HTR-8/SVneo (cell line): ENCODE measurements at regions not wholly inside any gene's neighbourhood (a gene's known extent, or its start where the extent isn't known, plus 50 kb on each side); places are given as distances from the start of the nearest gene placed in this dataset.
"Not testable (repeated sequence)": the region's sequence is repeated elsewhere in the genome, so short reads cannot be mapped to it uniquely, and the experiment has no call there.

Experiments
- DNase-seq: peaks from one replicate; pipeline ENCODE4 v3.0.0; 2011; ENCODE audit warnings: low spot score, mixed read lengths; ENCODE audit not compliant: insufficient read length
- FAIRE-seq: peaks from 2 replicates; lab custom pipeline; 2011; peaks lifted over from hg19 to GRCh38; lab: Jason Lieb, UNC

DNA sequence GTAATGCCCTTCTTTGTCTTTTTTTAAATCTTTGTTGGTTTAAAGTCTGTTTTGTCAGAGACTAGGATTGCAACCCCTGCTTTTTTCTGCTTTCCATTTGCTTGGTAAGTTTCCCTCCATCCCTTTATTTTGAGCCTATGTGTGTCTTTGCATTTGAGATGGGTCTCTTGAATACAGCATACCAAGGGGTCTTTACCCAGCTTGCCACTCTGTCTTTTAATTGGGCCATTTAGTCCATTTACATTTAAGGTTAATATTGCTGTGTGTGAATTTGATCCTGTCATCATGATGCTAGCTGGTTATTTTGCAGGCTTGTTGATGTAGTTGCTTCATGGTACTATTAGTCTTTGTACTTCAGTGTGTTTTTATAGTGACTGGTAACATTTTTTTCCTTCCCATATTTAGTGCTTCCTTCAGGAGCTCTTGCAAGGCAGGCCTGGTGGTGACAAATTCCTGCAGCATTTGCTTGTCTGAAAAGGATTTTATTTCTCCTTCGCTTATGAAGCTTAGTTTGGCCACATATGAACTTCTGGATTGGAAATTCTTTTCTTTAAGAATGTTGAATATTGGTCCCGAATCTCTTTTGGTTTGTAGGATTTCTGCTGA, 215.0 kb downstream of the CYB561 start:
- not testable (repeated sequence) for DNase-seq, FAIRE-seq

GRCh38 chr17:63232565-63233310, 213.4 kb downstream of the CYB561 start:
- no peak for DNase-seq

GRCh38 chr17:63240106-63240505, 206.0 kb downstream of the CYB561 start:
- DNase-seq (no peak), FAIRE-seq (no peak)

More at GRCh38 chr17:63232565-63233310, 213.4 kb downstream of the CYB561 start:
- FAIRE-seq: no peak

DNA sequence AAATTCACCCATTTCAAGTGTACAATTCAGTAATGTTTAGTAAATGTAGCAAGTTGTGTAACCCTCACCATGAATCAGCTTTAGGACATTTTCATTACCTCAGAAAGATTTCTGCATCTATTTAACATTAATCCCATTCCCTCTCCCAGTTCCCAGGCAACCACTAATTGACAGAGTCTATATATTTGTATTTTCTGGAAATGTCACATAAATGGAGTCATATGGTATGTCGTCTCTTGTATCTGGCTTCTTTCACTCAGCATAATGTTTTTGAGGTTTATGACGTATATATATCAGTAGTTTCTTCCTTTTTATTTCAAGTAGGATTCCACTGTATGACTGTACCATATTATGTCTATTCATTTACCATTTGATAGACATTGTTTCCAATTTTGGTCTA, 199.8 kb downstream of the CYB561 start:
- no peak for DNase-seq
- no peak for FAIRE-seq

GRCh38 chr17:63247706-63248105, 198.4 kb downstream of the CYB561 start:
- FAIRE-seq (no peak), DNase-seq (no peak)

DNA sequence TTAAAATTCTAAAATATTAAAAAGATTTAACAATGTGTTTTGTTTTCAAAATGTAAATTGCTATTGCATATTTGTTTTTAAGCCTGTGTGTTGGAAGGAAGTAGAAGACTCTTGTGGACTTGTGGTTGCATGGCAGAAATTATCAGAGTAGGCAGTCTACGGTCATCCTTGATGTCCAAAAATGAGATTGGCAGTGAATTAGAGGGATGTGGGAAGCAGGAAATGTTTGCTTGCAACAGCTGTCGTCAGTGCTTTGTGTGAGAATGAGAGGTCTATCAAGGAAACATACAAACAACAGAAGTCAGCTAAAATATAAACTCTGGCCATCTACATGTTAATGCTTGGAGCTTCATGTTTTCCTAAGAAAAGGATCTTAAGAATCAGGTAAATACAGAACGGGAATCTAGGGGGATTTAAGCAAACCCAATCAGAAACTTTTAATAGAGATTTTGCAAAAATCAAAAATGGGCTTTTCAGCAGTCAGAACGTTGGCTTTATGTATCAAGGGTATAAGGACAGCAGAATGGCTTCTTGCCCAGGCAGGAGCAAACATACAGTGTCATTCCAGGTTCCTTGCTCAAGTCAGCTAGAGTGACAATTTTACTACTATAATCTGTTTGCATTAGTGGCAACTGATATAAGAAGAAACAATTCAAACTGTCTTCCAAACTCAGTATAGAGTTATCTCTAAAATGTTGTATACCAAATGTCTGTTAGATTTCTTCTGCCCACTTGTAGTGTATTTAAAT, 196.7 kb downstream of the CYB561 start:
- no peak for FAIRE-seq
- no peak for DNase-seq

DNA sequence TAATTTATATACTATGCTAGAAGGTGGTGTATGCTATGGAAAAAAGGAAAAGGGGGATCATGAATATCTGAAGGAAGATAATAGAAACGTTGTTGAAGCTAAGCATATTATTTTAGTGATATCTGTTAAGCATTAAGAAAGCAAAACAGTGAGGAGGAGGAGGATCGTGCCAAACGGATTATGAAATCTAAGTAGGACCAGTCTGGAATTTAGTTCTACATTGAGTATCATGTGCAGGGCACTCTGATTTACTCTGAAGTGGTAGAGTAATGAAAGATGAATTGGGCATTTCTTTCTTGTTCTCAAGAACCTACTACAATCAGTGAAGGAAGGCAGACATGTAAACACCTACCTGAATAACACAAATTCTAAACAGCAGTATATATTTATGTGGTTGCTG, 195.3 kb downstream of the CYB561 start:
- DNase-seq (no peak), FAIRE-seq (no peak)

- no peak for FAIRE-seq
- no peak for DNase-seq
These were observed 187.3 kb downstream of the CYB561 start for GRCh38 chr17:63258785-63259184.

DNA sequence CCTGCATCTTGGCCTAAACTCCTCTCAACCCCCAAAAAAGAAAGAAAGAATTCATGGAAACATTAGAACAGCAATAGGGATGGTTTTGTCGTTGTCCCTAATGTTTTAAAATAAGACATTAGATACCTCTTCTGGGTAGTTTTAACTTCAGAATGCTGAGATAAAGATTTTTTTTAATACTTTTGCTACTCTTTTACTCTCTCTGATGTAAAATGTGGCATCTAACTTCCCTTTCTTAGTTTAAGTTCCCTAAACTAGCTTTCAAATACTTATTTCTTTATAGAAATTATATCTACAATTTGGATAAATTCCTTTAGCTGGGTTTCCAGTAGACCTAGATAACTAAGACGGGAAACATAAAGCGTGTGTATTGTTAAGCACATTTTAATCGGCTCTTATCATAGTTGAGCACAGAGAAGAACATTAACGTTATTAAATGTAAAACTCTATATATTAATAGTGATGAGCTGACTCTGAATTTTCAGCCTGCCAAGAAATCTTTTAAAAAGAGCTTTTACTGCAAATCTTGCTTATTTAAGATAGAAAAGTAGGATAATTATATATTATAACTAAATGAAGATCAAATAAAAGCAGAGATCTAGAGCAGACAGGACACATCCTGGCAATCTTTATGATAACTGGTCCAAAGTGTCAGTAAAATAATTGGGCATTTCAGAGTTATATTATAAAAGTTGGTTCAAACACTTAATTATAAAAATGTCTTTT, 183.2 kb downstream of the CYB561 start:
- FAIRE-seq: no peak

DNA sequence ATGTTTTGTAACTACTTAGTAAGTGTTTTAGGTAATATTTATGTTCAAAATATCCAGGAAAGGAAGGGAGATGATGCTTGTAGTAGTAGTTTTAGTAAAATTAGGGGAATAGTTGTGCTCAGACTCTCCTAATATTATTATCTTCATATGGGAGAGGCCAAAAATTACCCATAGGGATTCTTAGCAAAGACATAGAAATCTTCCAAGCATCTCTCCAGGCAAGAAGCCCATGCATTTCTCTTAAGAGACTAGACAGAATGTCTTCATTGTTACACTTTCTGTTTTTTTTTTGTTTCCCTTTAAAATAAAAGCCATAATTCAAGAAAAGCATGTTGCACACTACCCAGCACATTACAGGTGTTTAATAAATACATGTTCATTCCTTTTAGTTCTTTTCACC, 180.6 kb downstream of the CYB561 start:
- no peak for DNase-seq
- no peak for FAIRE-seq

More for the DNA sequence above, 183.2 kb downstream of the CYB561 start:
- DNase-seq: no peak

DNA sequence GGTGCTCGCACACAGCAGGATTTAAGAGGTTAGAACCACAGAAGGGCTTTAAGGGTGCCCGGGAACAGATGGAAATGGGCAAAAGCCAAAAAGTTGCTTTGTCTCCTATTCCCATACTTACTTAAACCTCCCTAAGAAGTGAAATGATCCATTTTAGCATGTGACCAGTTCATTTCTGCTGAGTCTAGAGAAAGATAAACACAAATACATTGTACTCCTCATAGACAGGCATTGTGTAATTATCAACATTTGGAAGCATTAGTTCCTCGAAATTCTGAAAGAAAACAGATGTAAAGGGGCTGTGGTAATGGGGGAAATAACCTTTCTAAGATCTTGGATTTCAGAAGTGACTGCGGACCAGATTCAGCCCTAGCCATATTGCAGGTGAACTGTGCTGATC, 178.3 kb downstream of the CYB561 start:
- FAIRE-seq: no peak
- DNase-seq: no peak

GRCh38 chr17:63268827-63269226, 177.3 kb downstream of the CYB561 start:
- FAIRE-seq: no peak

DNA sequence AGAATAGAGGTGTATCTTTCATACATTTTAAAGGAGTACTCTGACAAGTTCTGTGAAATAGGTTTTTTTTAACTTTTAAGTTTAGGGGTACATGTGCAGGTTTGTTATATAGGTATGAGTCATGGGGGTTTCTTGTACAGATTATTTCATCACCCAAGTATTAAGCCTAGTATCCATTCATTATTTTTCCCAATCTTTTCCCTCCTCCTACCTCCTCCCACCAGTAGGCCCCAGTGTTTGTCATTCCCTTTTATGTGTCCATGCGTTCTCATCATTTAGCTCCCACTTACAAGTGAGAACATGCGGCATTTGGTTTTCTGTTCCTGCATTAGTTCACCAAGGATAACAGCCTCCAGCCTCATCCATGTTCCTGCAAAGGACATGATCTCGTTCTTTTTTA, 175.5 kb downstream of the CYB561 start:
- DNase-seq (no peak), FAIRE-seq (no peak)

More at GRCh38 chr17:63268827-63269226, 177.3 kb downstream of the CYB561 start:
- no peak for DNase-seq

DNA sequence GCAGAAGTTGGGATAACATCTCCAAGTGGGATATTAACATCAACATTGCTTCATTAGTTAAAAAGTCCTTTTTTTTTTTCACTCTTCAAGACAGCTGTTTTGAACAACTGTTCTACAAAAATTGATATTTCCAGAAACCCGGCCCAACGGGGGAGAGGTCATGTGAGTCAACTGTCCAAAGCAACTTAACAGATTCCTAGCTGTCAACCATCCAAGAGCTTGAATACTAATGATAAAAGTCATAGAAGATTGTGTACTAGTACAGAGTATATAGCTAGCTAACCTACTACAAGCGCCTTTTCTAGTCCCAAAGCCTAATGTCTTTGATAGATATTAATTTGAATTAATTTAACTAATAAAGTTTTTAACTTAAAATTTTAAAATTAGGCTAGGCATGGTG, 172.0 kb downstream of the CYB561 start:
- DNase-seq: no peak
- FAIRE-seq: no peak

- peak; percentile 87 for DNase-seq
- peak; percentile 98 for FAIRE-seq
These were observed 170.7 kb downstream of the CYB561 start for GRCh38 chr17:63275318-63275970.

DNA sequence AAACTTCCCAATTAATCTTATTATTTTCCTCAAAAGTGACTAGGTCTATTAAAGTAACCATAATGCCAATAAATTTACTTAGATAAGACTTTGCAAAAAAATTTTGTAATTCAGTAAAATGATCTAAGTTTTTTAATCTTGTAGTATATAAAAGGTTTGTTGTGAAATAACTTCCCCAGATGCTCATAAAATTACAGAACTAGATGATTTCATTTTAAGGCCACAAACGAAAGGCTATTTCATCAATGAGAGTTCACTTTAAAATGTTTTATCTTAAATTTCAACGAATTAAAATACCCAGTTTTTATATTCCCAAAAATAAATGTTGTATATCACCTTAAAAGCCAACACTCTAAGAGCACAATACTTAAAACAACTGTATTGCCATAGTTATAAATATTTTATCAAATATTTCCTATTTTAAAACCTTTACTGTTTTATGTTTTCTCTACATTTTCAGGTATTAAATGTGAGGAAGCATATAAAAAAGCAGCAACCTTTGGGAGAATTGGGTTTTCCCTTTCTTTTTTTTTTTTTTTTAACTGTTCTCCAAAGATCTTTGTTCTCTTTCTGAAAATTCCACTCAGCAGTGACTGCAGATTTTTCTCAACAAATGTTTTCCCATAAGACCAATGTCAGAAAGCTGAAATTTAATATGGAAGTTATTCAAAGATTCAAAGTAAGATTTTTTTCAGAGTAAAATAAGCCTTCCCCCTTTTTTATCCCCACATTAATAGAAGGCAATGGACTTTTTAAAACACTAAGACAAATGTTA, 169.9 kb downstream of the CYB561 start:
- DNase-seq (no peak), FAIRE-seq (no peak)

- no peak for DNase-seq
- FAIRE-seq: no peak
These were observed 169.3 kb downstream of the CYB561 start for GRCh38 chr17:63276821-63277220.

- no peak for FAIRE-seq
These were observed 168.5 kb downstream of the CYB561 start for GRCh38 chr17:63277629-63278028.

DNA sequence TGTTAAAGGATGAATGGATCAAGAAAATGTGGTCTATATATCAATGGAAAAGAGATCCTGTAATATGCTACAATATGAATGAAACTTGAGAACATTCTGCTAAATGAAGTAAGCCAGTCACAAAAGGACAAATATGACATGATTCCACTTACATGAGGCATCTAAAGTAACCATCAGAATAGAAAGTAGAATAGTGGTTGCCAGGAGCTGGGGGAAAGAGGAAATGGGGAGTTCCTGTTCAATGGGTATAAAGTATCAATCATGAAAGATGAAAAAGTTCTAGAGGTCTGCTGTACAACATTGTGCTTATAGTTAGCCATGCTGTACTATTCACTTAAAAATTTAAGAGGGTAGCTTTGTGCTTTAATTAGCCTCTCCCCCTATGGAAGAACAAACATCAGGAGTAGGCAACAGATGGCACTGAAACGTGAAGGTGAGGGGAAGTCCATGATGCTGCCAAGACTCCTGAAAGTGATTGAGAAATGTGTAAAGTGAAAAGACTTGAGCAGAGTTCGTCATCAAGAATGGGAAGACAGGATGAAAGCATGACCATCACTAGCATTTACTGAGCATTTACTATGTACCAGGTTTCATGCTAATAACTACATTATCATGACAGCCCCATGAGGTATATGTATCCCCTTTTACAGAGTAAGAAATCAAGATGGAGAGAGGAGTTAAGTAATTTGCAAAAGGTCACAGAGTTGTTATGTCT, 167.2 kb downstream of the CYB561 start:
- no peak for DNase-seq
- no peak for FAIRE-seq

More at GRCh38 chr17:63277629-63278028, 168.5 kb downstream of the CYB561 start:
- no peak for DNase-seq
